HG03139 (cell line): ENCODE measurements at regions not wholly inside any gene's neighbourhood (a gene's known extent, or its start where the extent isn't known, plus 50 kb on each side); places are given as distances from the start of the nearest gene placed in this dataset.

ENCODE experiments used
- ATAC-seq: cut with Tn5 transposase; IDR thresholded peaks from one replicate; pipeline ENCODE4 v1.9.1; 2021; ENCODE audit not compliant: unreplicated experiment

DNA sequence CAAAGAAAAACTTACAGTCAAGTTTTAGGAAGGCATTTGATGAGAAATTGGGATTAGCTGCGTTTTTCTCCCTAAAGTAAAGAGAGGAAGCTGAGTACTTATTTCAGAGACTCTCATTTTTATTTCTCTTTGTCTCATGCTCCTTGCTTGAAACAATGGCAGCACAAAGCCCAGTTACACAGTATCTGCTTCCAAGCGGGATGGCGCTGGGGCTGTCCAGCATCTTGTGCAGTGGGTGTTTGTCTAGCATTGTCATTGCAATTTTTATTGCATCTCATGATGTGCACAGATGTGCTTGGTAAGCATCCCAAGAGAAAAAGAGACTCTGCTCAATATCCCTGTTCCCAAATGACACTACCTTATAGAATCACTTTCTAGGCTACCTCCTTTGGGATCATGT lies 102.8 kb upstream of the ZNF521 start:
- no peak for ATAC-seq

DNA sequence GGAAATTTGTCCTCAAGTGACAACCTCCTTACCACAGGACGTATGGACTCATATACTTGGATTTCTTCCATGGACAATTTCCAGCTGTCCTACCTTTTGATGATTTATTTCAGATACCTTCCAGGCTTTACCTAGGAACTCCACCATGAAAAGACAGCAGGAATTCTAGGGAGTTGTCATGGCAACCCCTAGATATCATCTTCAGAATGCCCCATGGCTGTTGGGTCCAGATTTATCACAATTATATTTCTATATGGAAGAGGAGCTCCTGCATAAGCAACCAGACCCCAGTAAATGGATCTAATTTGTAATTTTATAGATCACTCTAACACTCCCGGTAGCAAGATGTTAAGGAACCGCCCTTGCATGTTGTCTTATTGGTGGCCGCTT lies 102.3 kb upstream of the ZNF521 start:
- no peak for ATAC-seq

DNA sequence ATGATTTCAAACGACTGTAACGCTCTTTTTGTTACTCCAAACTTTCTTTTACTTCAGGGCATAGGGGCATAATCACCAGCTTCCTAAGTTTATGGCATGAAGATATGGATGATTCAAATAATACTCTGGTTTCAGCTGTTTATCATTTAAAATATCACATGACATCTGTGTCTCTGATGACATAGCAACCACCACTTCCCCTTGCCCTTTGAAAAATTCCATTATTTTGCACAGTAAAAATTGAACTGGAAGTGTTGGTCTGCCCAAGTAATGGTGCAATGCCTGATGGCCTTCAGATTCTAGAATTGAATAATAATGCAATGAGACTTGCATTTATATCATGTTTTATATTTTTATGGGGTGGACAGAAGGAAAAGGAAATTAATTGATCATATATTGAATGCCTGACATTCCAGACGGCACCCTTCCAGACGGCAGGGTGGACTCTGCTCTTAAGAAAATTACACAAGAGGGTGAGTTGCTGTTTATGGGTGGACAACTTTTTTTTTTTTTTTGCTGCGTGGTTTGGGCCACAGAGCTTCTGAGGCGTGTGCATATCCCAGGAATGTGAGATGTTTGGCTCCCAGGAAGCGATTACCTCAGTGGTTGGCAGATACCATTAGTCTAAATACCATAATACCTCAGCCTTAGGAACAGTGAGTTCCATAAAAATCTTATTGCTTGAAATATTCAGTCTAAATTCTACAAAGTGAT lies 101.7 kb upstream of the ZNF521 start:
- no peak for ATAC-seq

GRCh38 chr18:25451077-25451658 lies 99.2 kb upstream of the ZNF521 start:
- no peak for ATAC-seq

DNA sequence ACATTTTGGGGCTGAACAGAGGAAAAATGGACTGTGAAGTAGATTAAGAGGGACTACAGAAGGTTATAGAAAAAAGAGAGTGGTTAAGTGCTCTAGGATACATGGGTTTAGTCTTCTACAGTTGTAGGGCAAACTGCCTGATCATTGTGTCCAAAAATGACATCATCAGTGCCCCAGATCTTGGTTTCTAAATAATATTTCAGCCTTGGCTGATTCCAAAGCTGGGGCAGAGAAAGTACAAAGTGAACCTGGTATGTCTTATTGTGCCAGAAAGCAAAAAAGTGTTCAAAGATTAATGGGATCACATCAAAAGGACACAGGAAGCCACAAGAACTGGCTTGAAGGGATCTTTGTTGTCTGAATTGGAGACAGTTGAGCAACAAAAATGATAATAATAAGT lies 97.1 kb upstream of the ZNF521 start:
- no peak for ATAC-seq

DNA sequence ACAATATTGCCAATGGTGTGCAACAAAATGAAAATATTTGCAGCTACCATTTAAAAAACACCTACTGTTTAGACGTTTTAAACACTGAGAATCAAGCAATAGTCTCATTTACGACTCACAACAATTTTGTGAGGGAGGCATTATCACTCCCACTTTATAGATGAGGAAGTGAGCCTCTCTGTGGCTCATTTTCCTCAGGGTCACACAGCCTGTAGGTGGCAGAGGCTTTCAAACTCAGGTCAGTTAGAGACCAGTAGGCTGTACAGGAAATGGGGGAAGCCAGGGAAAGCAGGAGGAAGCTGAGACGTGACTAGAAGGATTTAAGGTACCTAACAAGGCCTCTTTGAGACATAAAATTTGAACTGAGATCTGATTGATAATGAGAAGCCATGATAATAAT lies 95.0 kb upstream of the ZNF521 start:
- no peak for ATAC-seq

- ATAC-seq = no peak
These were observed 93.5 kb upstream of the ZNF521 start for GRCh38 chr18:25445430-25445829.

GRCh38 chr18:25443776-25444175 lies 91.8 kb upstream of the ZNF521 start:
- no peak for ATAC-seq

DNA sequence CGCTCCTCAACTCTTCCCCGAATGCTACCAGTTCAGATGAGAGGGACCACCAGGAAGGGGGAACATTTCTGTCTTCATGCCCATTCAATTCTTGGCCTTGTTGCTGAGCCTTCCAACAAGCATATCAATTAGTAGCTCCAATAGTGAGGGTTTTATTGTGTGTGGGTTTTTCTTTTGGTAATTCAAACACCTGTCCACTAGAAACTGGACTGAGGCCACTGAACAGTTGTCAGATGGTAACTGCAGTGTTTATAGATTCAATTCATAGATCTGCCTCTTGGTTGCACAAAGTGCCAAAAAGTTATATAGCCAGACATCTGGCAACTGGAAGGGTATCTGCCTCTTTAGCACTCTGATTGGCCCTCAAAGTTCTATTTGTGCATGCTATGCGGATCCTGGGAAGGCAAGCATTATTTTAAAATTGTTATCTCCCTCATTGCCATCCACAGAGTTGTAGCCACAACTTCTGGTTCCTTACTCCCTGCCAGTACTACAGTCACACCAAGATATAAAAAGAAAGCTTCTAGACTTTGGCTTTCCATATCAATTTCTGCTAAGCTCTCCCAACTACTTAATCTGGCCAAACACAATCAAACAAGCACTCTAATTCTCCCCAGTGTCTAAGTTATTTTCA lies 83.3 kb upstream of the ZNF521 start:
- ATAC-seq = no peak

DNA sequence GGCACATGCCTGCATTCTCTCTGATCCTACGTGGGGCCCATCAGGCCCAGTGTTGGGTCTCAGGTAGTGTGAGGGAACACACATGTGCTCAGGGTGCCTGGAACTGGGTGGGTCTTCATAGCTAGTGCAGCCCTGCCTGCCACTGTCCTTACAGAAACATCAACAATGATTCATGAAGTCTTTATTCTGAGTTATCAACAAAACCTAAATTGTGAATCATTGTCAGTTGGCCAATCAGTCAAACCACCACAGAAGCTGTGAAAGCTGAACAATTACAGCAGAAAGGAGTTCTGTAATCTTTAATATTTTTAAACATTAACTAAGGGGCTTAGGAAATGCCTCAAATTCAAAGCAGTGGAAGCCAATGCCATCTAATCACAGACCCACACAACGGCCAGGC lies 82.8 kb upstream of the ZNF521 start:
- ATAC-seq = no peak

GRCh38 chr18:25433590-25433989 lies 81.6 kb upstream of the ZNF521 start:
- no peak for ATAC-seq

DNA sequence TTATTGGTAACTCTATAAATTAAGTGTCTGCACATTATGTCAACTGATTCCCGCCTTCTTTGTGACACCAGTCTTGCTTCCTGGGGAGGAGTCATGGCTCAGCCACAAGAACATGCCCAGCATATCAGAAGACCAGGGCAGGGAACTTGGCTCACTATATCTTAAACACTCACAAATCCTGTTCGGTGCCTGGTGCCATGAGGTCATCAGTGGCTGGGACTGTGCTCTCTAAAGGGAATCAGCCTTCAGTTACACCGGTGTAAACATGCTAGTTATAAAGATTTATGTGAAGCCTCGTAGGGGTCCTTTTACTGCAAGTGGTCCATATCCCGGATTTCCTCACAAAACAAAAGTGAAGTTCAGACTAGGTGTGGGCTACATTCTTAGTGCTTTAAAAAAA lies 73.1 kb upstream of the ZNF521 start:
- ATAC-seq = no peak

DNA sequence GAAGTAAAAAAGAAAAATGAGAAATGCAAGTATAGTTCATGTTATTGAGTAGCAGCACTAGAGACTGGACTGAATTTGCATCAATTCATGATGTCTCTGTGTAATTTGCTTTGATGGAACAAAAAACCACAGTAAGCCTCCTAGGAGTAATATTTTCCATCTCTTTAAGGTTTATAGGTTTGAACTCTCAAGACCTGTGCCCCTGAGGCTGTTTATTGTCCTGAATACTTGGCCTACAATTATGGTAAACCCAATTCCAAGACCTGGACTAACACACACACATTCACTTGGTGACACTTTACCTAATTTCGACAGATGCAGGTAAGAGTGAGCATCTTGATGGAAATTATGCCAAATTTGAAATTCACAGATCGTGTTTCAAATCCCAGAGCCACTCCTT lies 71.8 kb upstream of the ZNF521 start:
- ATAC-seq = no peak

GRCh38 chr18:25423267-25423666 lies 71.3 kb upstream of the ZNF521 start:
- ATAC-seq = no peak

DNA sequence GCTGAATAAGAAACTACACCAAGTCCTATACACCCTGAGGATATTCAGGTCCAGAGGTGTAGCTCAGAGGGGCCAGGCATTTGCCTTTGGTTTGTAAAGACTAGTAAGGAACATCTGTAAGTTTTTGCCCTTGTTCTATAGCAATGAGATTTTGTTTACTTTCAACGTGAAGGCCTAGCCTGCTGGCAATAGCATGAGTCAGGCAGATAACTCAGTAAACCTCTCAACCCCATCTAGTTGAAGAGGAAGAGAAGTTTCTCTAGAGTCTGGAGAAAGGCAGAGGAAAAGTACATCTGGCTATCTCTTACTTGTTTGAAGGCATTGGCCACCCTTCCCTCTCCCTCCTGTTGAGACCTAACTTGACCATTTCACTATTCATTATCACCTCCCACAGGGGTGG lies 70.3 kb upstream of the ZNF521 start:
- ATAC-seq = no peak

DNA sequence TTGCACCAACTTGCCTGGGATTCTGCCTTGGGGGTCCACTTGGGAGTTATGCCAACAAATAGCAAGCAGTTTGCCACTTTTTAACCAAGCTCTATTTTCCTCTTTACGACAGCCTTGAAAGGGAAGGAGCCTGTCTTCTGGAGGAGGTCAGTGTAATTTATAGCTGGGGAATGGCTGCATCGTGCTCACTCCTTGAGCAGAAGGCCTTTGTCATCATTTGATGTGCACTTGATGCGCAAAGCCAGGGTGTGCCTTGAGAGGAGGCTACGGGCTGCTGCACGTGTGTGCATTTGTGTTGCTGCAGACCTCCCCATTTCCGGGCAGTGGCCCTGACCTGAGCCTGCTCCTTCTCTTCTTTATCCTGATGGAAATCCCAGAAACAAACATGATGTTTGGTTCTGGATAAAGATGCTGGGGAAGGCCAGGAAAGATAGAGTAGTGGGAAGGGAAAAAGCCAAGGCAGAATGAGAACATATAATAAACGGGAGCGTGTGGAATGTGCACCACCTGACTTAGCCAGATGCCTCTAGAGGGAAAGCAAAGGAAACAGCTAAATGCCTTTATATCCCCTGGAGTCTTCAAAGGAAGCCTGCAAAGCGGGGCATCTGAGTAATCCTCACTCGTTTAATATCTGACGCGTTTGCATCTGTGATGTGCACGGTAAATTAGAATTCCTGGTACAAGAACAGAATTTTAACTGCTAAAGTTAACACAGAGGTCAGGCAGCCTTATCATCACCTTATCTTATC lies 68.3 kb upstream of the ZNF521 start:
- ATAC-seq = no peak

GRCh38 chr18:25416374-25416773 lies 64.4 kb upstream of the ZNF521 start:
- ATAC-seq = no peak

DNA sequence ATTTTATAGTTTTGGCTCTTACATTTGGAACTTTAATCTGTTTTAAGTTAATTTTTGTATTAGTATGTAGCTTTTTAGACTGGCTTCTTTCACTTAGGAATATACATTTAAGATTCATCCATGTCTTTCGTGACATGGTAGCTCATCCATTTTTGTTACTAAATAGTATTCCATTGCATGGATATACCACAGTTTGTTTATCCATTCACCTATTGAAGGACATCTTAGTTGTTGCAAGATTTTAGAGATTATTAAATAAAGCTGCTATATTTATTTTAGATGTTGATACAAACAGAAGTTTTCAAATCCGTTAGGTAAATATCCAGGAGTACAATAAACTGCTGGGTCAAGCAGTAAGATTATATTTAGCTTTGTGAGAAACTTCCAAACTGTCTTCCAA lies 58.0 kb upstream of the ZNF521 start:
- ATAC-seq = no peak

- no peak for ATAC-seq
These were observed 56.3 kb upstream of the ZNF521 start for GRCh38 chr18:25408293-25408692.
